PC-3 (cell line): ENCODE measurements at regions not wholly inside any gene's neighbourhood (a gene's known extent, or its start where the extent isn't known, plus 50 kb on each side); places are given as distances from the start of the nearest gene placed in this dataset.

Source experiments
- EZH2 ChIP-seq: fragments of 300-600 bp; sonication (generic); IDR thresholded peaks from one replicate; pipeline ENCODE4 v1.6.1; 2017; ENCODE audit warnings: antibody characterized with exemption, mild to moderate bottlenecking, low read length; ENCODE audit not compliant: unreplicated experiment
- TF ChIP-seq, protein P1 (sequence below): fragments of 300-600 bp; sonication (generic); conservative IDR thresholded peaks from 2 replicates; pipeline ENCODE4 v1.5.1; 2017; ENCODE audit warnings: antibody characterized with exemption, low read depth, mild to moderate bottlenecking, low read length

GRCh38 chr13:34006011-34006410 lies 188.1 kb downstream of the RFC3 start:
- TF ChIP-seq, protein P1, sequence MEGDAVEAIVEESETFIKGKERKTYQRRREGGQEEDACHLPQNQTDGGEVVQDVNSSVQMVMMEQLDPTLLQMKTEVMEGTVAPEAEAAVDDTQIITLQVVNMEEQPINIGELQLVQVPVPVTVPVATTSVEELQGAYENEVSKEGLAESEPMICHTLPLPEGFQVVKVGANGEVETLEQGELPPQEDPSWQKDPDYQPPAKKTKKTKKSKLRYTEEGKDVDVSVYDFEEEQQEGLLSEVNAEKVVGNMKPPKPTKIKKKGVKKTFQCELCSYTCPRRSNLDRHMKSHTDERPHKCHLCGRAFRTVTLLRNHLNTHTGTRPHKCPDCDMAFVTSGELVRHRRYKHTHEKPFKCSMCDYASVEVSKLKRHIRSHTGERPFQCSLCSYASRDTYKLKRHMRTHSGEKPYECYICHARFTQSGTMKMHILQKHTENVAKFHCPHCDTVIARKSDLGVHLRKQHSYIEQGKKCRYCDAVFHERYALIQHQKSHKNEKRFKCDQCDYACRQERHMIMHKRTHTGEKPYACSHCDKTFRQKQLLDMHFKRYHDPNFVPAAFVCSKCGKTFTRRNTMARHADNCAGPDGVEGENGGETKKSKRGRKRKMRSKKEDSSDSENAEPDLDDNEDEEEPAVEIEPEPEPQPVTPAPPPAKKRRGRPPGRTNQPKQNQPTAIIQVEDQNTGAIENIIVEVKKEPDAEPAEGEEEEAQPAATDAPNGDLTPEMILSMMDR = no peak
- no peak for TF ChIP-seq EZH2
